Transverse colon (tissue), 4 donors: ENCODE measurements at regions not wholly inside any gene's neighbourhood (a gene's known extent, or its start where the extent isn't known, plus 50 kb on each side); places are given as distances from the start of the nearest gene placed in this dataset.

ENCODE experiments used
- DNase-seq: peaks from one replicate; pipeline ENCODE4 v3.0.0-alpha.2; 2019
- H3K27ac ChIP-seq, 4 donors: fragments of 200-600 bp; sonication (generic); 2 replicates each; pipeline ENCODE4 v1.5.1; 2016 to 2018; ENCODE audit warnings: inconsistent platforms in 4 of 4
- H3K27me3 ChIP-seq: fragments of 200-600 bp; sonication (generic); 2 replicates; pipeline ENCODE4 v1.5.1; 2017; ENCODE audit warnings: inconsistent platforms
- H3K36me3 ChIP-seq, 4 donors: fragments of 200-600 bp; sonication (generic); 2 replicates each; pipeline ENCODE4 v1.5.1; 2017 to 2019; ENCODE audit warnings: inconsistent platforms in 4 of 4
- H3K4me1 ChIP-seq, 4 donors: fragments of 200-600 bp; sonication (generic); 2 replicates each; pipeline ENCODE4 v1.5.1; 2017 to 2020; ENCODE audit warnings: inconsistent platforms in 4 of 4
- H3K4me3 ChIP-seq, 4 donors: fragments of 200-600 bp; sonication (generic); 1 replicate in 1 of 4; 2 replicates in 3 of 4; pipeline versions ENCODE4 v1.5.1 to v1.6.1; 2017 to 2019; ENCODE audit warnings: inconsistent platforms in 4 of 4
- H3K9me3 ChIP-seq, 2 donors: fragments of 200-600 bp; sonication (generic); 2 replicates each; pipeline ENCODE4 v1.5.1; 2017 to 2019; ENCODE audit warnings: inconsistent platforms in 2 of 2
- CTCF ChIP-seq, 5 experiments: fragments of 200-600 bp in 3 of 5; fragments of 450-650 bp in 2 of 5; sonication (generic) in 3 of 5; IDR thresholded peaks; 1 replicate in 2 of 5; 2 replicates in 3 of 5; pipeline ENCODE4 v1.5.1; 2016 to 2017; ENCODE audit warnings: antibody characterized with exemption in 5 of 5, inconsistent platforms in 3 of 5, mild to moderate bottlenecking in 2 of 5, moderate library complexity in 1 of 5
- EP300 ChIP-seq: sonication (generic); formaldehyde crosslinking; IDR thresholded peaks from one replicate; pipeline ENCODE4 v1.6.1; 2017; ENCODE audit warnings: antibody characterized with exemption, low read depth
- POLR2A ChIP-seq: fragments of 450-650 bp; IDR thresholded peaks from one replicate; pipeline ENCODE4 v1.6.1; 2016; ENCODE audit warnings: antibody characterized with exemption, mild to moderate bottlenecking, moderate library complexity
- POLR2AphosphoS5 ChIP-seq, 3 donors: sonication (generic); formaldehyde crosslinking; IDR thresholded peaks; one replicate each; pipeline ENCODE4 v1.6.1; 2016; ENCODE audit warnings: antibody characterized with exemption in 3 of 3
- WGBS, 2 donors: methylation state at CpG; one replicate each; pipeline ENCODE4 v1.1.5; 2018; ENCODE audit warnings: low coverage in 1 of 2; 5-methylcytosine and 5-hydroxymethylcytosine counted together
- in situ Hi-C, 4 donors: fragments of 200-750 bp; cut with MboI; loops; one replicate each; pipeline versions ENCODE4 v1.15.0 to v1.15.1; 2017; ENCODE audit warnings: low sequenced_read_pairs in 3 of 4, low pct_ligation_motif_present in 1 of 4, low pct_unique_long_range_greater_than_20kb in 1 of 4
- intact Hi-C: fragments of 100-400 bp; cut with DNase I; formaldehyde crosslinking; loops from one replicate; pipeline ENCODE4 v1.15.1; 2023; ENCODE audit warnings: low total_unique reads

- peaks cover 0 to 8% (median 4%) of the 10 kb centered on the region in 4 donors for H3K4me1 ChIP-seq
- intact Hi-C loops: no loop called here
- in situ Hi-C loops: no loop called here
- no peaks in the 10 kb centered on the region for H3K27me3 ChIP-seq
- H3K4me3 ChIP-seq: no peak overlapping the region
- peaks cover 5 to 12% of the 10 kb centered on the region in 2 donors for H3K9me3 ChIP-seq
- WGBS, 2 donors: 92% methylated on average over 7 of the region's 7 CpGs; no CpG with 5 or more reads in 1 of the 2 donors
- H3K36me3 ChIP-seq: no peaks in the 10 kb centered on the region
- H3K27ac ChIP-seq: no peak overlapping the region
- no peak for TF ChIP-seq POLR2A
- TF ChIP-seq EP300: no peak
- no peak for TF ChIP-seq POLR2AphosphoS5 (IDR thresholded peaks at IDR 0.05)
- no peak for TF ChIP-seq CTCF (IDR thresholded peaks at IDR 0.05)
- no peak for DNase-seq
Observed at GRCh38 chr11:70616317-70616716, 218.0 kb downstream of the CTTN start.

GRCh38 chr11:70616938-70617654 lies 218.8 kb downstream of the CTTN start:
- peaks cover 0 to 8% (median 4%) of the 10 kb centered on the region in 4 donors for H3K4me1 ChIP-seq
- 53 to 59% methylated on average over 11 to 12 of the region's 12 CpGs for WGBS, 2 donors
- TF ChIP-seq POLR2AphosphoS5 (IDR thresholded peaks at IDR 0.05) (no peak), EP300 (no peak), CTCF (IDR thresholded peaks at IDR 0.05) (no peak), POLR2A (no peak)
- H3K27ac ChIP-seq: no peak overlapping the region
- in situ Hi-C loops (no loop called here), intact Hi-C loops (no loop called here)
- H3K9me3 ChIP-seq: peaks cover 5 to 12% of the 10 kb centered on the region in 2 donors
- DNase-seq: no peak
- H3K36me3 ChIP-seq: no peaks in the 10 kb centered on the region
- no peak overlapping the region for H3K4me3 ChIP-seq
- H3K27me3 ChIP-seq: no peaks in the 10 kb centered on the region

DNA sequence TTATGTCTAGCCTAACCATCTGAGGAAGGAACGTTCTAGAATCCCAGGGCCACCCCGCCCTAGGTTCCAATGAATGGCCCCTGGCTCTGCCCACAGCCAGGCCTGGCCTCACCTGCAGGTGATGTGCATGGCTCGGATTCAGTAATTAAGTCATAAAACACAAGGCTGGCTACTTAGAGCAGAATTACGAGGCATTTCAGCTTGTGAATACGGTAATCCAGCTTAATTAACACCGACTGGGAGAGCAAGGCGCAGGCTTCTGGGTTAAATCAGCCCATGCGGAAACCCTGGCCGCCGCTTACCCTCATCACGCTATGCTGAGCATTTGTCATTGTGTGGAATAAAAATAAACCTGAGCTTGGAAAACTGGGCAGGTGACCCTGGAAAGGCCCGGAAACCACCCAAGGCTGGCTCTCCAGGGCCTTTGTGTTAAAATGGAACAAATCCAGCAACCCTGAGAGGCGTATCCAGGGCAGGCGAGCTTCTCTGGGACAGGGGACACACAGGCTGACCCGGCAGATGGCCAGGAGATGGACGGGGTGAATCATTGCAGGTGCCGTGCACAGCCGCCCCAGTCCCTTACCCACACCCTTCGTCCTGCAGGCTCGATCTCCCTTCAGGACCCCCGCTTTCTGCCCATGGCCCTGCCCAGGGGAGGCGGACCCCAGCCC lies 220.2 kb downstream of the CTTN start:
- DNase-seq: peak; percentile 67
- Histone ChIP-seq H3K9me3 (peaks cover 5 to 12% of the 10 kb centered on the region in 2 donors), H3K27ac (peak overlapping the region; percentile 41 to 77 (median 66)), H3K27me3 (no peaks in the 10 kb centered on the region), H3K4me3 (no peak overlapping the region), H3K36me3 (no peaks in the 10 kb centered on the region), H3K4me1 (peaks cover 0 to 9% (median 4%) of the 10 kb centered on the region in 4 donors)
- WGBS, 2 donors: 0 to 56% methylated on average over 2 to 22 of the region's 22 CpGs
- intact Hi-C loops (no loop called here), in situ Hi-C loops (no loop called here)
- TF ChIP-seq CTCF (IDR thresholded peaks at IDR 0.05): peak in 1 of 5 experiments; percentile 13
- no peak for TF ChIP-seq POLR2AphosphoS5 (IDR thresholded peaks at IDR 0.05)

- Histone ChIP-seq H3K27ac (no peak overlapping the region), H3K9me3 (peaks cover 5 to 12% of the 10 kb centered on the region in 2 donors), H3K36me3 (no peaks in the 10 kb centered on the region), H3K4me1 (peaks cover 0 to 16% (median 9%) of the 10 kb centered on the region in 4 donors), H3K4me3 (no peak overlapping the region), H3K27me3 (no peaks in the 10 kb centered on the region)
- DNase-seq: no peak
- TF ChIP-seq POLR2A (no peak), CTCF (IDR thresholded peaks at IDR 0.05) (no peak), EP300 (no peak), POLR2AphosphoS5 (IDR thresholded peaks at IDR 0.05) (no peak)
- intact Hi-C loops: no loop called here
- 88% methylated on average over 7 of the region's 7 CpGs; no CpG with 5 or more reads in 1 of the 2 donors for WGBS, 2 donors
- in situ Hi-C loops: no loop called here
Observed at GRCh38 chr11:70619591-70619990, 221.3 kb downstream of the CTTN start.
